CD14-positive monocyte (primary cell): ENCODE measurements at regions not wholly inside any gene's neighbourhood (a gene's known extent, or its start where the extent isn't known, plus 50 kb on each side); places are given as distances from the start of the nearest gene placed in this dataset.

Experiments used
- DNase-seq, 3 donors: peaks; one replicate each; pipeline ENCODE4 v3.0.0-alpha.2; 2011 to 2022
- H2AFZ ChIP-seq: 2 replicates; pipeline ENCODE4 v1.6.0; 2012; ENCODE audit warnings: mild to moderate bottlenecking, low read depth, low read length, inconsistent platforms; ENCODE audit not compliant: insufficient read depth, poor library complexity, severe bottlenecking
- H3K27ac ChIP-seq, 2 donors: 1 replicate in 1 of 2; 2 replicates in 1 of 2; pipeline ENCODE4 v1.5.1; 2012 to 2013; ENCODE audit warnings: low read length in 2 of 2, control low read depth in 1 of 2, inconsistent platforms in 1 of 2, low read depth in 1 of 2, mild to moderate bottlenecking in 1 of 2
- H3K27me3 ChIP-seq, 2 donors: one replicate each; pipeline versions ENCODE4 v1.6.0 to v1.6.1; 2011 to 2013; ENCODE audit warnings: low read length in 2 of 2; ENCODE audit not compliant: control insufficient read depth in 2 of 2, insufficient read depth in 2 of 2
- H3K36me3 ChIP-seq, 2 donors: replicated peaks in 1 of 2; 1 replicate in 1 of 2; 2 replicates in 1 of 2; pipeline versions ENCODE4 v1.5.1 to v1.6.1; 2012 to 2013; ENCODE audit warnings: low read length in 2 of 2, control low read depth in 1 of 2, inconsistent platforms in 1 of 2, mild to moderate bottlenecking in 1 of 2; ENCODE audit not compliant: insufficient read depth in 2 of 2, control insufficient read depth in 1 of 2
- H3K4me1 ChIP-seq, 2 donors: 1 replicate in 1 of 2; 2 replicates in 1 of 2; pipeline versions ENCODE4 v1.5.1 to v1.6.1; 2012 to 2013; ENCODE audit warnings: low read length in 2 of 2, control low read depth in 1 of 2, inconsistent platforms in 1 of 2, mild to moderate bottlenecking in 1 of 2, moderate library complexity in 1 of 2; ENCODE audit not compliant: insufficient read depth in 2 of 2, control insufficient read depth in 1 of 2
- H3K4me2 ChIP-seq: replicated peaks from 2 replicates; pipeline ENCODE3; 2012; ENCODE audit warnings: low read length, moderate library complexity, mild to moderate bottlenecking; ENCODE audit not compliant: poor library complexity, severe bottlenecking; ENCODE audit errors: extremely low read depth
- H3K4me3 ChIP-seq, 3 experiments: fragments of 200-600 bp in 1 of 3; sonication (generic) in 1 of 3; replicated peaks in 1 of 3; 1 replicate in 2 of 3; 2 replicates in 1 of 3; pipeline ENCODE4 v1.5.1; 2011 to 2013; ENCODE audit warnings: low read length in 3 of 3, mild to moderate bottlenecking in 3 of 3, control low read depth in 2 of 3, low read depth in 2 of 3, inconsistent platforms in 1 of 3, moderate library complexity in 1 of 3
- H3K79me2 ChIP-seq: 2 replicates; pipeline ENCODE4 v1.6.0; 2012; ENCODE audit warnings: mild to moderate bottlenecking, control low read depth, inconsistent platforms, low read length, moderate library complexity; ENCODE audit not compliant: insufficient read depth
- H3K9ac ChIP-seq: 2 replicates; pipeline ENCODE4 v1.6.0; 2017; ENCODE audit warnings: low read length, mild to moderate bottlenecking; ENCODE audit not compliant: insufficient read depth, poor library complexity, severe bottlenecking
- H3K9me3 ChIP-seq, 2 donors: replicated peaks in 1 of 2; 1 replicate in 1 of 2; 2 replicates in 1 of 2; pipeline versions ENCODE4 v1.5.1 to v1.6.1; 2012 to 2013; ENCODE audit warnings: low read length in 2 of 2, control low read depth in 1 of 2; ENCODE audit not compliant: control insufficient read depth in 1 of 2, insufficient read depth in 1 of 2
- H4K20me1 ChIP-seq: 2 replicates; pipeline ENCODE4 v1.6.0; 2012; ENCODE audit warnings: mild to moderate bottlenecking, low read length, control low read depth, moderate library complexity; ENCODE audit not compliant: insufficient read depth
- H3K27ac Mint-ChIP-seq, 7 donors: one replicate each; pipeline ENCODE4 v1.8.0; 2020; ENCODE audit warnings: mild to moderate bottlenecking in 7 of 7, mixed read lengths in 7 of 7, moderate library complexity in 6 of 7, inconsistent platforms in 2 of 7
- H3K27me3 Mint-ChIP-seq, 3 donors: one replicate each; pipeline ENCODE4 v1.8.0; 2021 to 2022; ENCODE audit warnings: low read depth in 3 of 3, mild to moderate bottlenecking in 3 of 3, mixed read lengths in 3 of 3, moderate library complexity in 3 of 3, inconsistent platforms in 1 of 3
- H3K36me3 Mint-ChIP-seq, 2 donors: one replicate each; pipeline ENCODE4 v1.8.0; 2020; ENCODE audit warnings: mixed read lengths in 2 of 2, inconsistent platforms in 1 of 2, mild to moderate bottlenecking in 1 of 2
- H3K4me1 Mint-ChIP-seq: one replicate; pipeline ENCODE4 v1.8.0; 2020; ENCODE audit warnings: mild to moderate bottlenecking, mixed read lengths
- H3K4me3 Mint-ChIP-seq, 2 donors: one replicate each; pipeline ENCODE4 v1.8.0; 2020; ENCODE audit warnings: mild to moderate bottlenecking in 2 of 2, mixed read lengths in 2 of 2, moderate library complexity in 1 of 2
- H3K9me3 Mint-ChIP-seq, 7 donors: one replicate each; pipeline ENCODE4 v1.8.0; 2020 to 2022; ENCODE audit warnings: mixed read lengths in 7 of 7, mild to moderate bottlenecking in 6 of 7, moderate library complexity in 6 of 7, inconsistent platforms in 2 of 7
- CTCF ChIP-seq: fragments of 200-600 bp; IDR thresholded peaks from one replicate; pipeline ENCODE4 v1.8.0; 2022; ENCODE audit warnings: antibody characterized with exemption, mild to moderate bottlenecking
- WGBS: methylation state at CpG from one replicate; pipeline ENCODE4 v1.1.5; 2013; ENCODE audit warnings: missing lambda C conversion rate; ENCODE audit not compliant: insufficient coverage; 5-methylcytosine and 5-hydroxymethylcytosine counted together
- intact Hi-C, 2 donors: fragments of 100-400 bp; cut with micrococcal nuclease; formaldehyde crosslinking; loops; one replicate each; pipeline versions ENCODE4 v1.15.0 to v1.15.1; 2023

DNA sequence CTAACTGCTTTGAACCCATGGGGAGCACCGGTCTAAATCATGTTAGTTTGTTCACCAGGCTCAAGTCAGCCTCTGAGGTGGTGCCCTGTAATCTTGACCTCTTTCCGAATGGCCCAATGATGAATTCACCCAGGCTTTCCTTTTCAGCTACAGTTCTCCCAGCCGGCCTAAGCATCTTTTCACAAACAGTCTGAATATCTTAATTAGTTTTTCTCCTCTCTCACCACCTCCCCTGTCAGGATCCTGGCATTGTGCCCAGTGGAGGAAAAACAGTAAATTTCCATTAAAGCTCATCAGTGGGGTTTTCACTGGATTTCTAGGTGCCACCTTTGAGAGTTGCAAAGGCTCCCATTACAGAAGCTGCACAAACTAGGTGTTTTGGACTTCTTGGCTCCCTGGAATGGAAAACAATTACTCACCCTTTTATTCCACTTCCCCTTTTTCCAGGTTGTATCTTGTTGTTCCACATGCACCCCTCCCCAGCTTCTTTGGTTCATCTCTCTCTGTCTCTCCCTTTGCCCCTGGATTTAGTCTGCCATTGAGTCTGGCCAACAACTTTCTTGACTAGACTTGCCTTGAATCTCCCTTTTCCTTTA is 69.4 kb upstream of the ADAMTSL1 start:
- DNase-seq = no peak
- Mint-ChIP-seq H3K4me1 (no peaks in the 10 kb centered on the region), H3K27me3 (no peaks in the 10 kb centered on the region), H3K27ac (no peak overlapping the region), H3K4me3 (no peak overlapping the region), H3K36me3 (no peaks in the 10 kb centered on the region), H3K9me3 (no peaks in the 10 kb centered on the region)
- Histone ChIP-seq H4K20me1 (no peaks in the 10 kb centered on the region), H3K36me3 (no peaks in the 10 kb centered on the region), H3K27ac (no peak overlapping the region), H2AFZ (no peak overlapping the region), H3K9me3 (no peaks in the 10 kb centered on the region), H3K4me3 (no peak overlapping the region), H3K9ac (no peak overlapping the region), H3K27me3 (no peaks in the 10 kb centered on the region), H3K4me2 (no peak overlapping the region), H3K4me1 (no peaks in the 10 kb centered on the region), H3K79me2 (no peaks in the 10 kb centered on the region)
- WGBS = 100% methylated on average over 2 of the region's 3 CpGs
- no peak for TF ChIP-seq CTCF
- intact Hi-C loops = no loop called here

- intact Hi-C loops = no loop called here
- no peak overlapping the region for H3K9ac ChIP-seq
- H3K36me3 ChIP-seq = no peaks in the 10 kb centered on the region
- Mint-ChIP-seq H3K36me3 (no peaks in the 10 kb centered on the region), H3K9me3 (no peaks in the 10 kb centered on the region), H3K4me1 (no peaks in the 10 kb centered on the region), H3K4me3 (no peak overlapping the region), H3K27me3 (no peaks in the 10 kb centered on the region), H3K27ac (no peak overlapping the region)
- no peak overlapping the region for H3K27ac ChIP-seq
- no peak for DNase-seq
- no peak overlapping the region for H2AFZ ChIP-seq
- no peaks in the 10 kb centered on the region for H3K9me3 ChIP-seq
- WGBS = 100% methylated on average over 1 of the region's 3 CpGs
- H3K4me1 ChIP-seq = no peaks in the 10 kb centered on the region
- H3K79me2 ChIP-seq = no peaks in the 10 kb centered on the region
- no peaks in the 10 kb centered on the region for H3K27me3 ChIP-seq
- TF ChIP-seq CTCF = no peak
- no peaks in the 10 kb centered on the region for H4K20me1 ChIP-seq
- H3K4me3 ChIP-seq = no peak overlapping the region
- no peak overlapping the region for H3K4me2 ChIP-seq
Measured at GRCh38 chr9:18405240-18405639, 68.7 kb upstream of the ADAMTSL1 start.
